Activated CD4-positive, alpha-beta T cell treated with anti-CD3 and anti-CD28 coated beads for 4 hours (primary cell): ENCODE measurements at regions not wholly inside any gene's neighbourhood (a gene's known extent, or its start where the extent isn't known, plus 50 kb on each side); places are given as distances from the start of the nearest gene placed in this dataset.

ENCODE experiments used
- DNase-seq, 2 donors: peaks; one replicate each; pipeline ENCODE4 v3.0.0-alpha.2; 2020

DNA sequence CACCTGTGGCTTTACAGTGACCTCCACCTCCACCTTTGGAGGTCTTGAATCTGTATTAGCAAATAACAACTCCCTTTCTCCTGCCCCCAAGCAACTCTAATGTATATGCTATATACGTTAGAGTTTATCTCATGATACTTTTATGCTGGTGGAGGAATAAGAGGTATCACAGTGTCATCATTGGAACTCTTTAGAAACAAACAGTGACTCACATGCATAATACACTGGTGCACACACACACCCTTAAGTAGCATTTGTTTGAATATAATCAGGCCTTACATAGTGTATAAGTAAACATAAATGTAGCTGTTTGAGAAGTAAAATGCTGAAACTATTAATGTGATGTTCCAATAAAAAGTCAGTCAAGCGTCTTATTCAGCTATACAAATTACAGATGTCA is 280.2 kb upstream of the C2CD4B start:
- no peak for DNase-seq

GRCh38 chr15:62446984-62447383 is 281.9 kb upstream of the C2CD4B start:
- DNase-seq, result no peak

GRCh38 chr15:62447742-62448141 is 282.7 kb upstream of the C2CD4B start:
- no peak for DNase-seq

GRCh38 chr15:62449638-62450037 is 284.6 kb upstream of the C2CD4B start:
- DNase-seq, result no peak

GRCh38 chr15:62450061-62450460 is 285.0 kb upstream of the C2CD4B start:
- no peak for DNase-seq

DNA sequence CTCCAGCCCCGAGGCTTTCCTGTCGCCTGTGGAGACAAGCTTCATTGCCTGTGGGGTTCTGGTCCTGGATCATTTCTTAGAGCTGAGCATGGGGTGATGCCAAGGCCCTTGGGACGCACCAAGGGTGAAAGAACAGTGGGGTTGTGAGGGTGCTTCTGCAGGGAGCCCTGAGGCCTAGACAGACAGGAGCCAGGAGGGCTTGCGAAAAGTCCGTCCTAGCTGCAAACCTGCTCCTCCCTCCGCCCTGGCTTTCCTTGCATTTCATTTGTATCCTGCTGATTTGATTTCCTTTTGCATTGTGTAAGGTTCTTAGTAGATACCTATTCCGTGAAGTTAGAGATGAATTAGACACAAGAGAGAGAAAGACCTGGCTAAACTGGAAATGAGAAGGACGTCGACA is 286.9 kb upstream of the C2CD4B start:
- DNase-seq, result no peak

GRCh38 chr15:62452667-62453066 is 287.6 kb upstream of the C2CD4B start:
- no peak for DNase-seq

DNA sequence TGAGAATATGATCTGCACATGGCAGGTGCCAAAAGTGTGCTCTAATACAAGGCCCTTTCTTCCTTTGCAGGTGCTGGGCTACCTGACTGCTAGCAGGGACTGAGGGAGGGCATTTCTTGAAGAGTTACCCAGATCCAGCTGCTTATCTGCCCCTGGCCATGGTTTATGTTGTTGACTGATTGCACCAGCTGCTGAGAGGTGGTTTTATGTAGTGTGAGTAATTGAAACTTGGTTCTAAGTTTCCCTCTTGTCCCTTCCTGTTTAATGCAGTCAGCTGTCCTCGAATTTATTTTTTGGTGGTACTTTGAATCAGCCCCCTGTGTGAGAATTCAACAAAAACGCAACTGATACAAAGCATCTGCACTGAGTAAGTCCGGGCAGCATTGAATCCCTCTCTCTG is 288.3 kb upstream of the C2CD4B start:
- DNase-seq, result no peak

GRCh38 chr15:62453981-62454380 is 288.9 kb upstream of the C2CD4B start:
- DNase-seq, result no peak

GRCh38 chr15:62454567-62455172 is 289.6 kb upstream of the C2CD4B start:
- DNase-seq, result no peak

GRCh38 chr15:62455441-62455921 is 290.4 kb upstream of the C2CD4B start:
- no peak for DNase-seq

- DNase-seq, result no peak
Observed at GRCh38 chr15:62456011-62456920, 291.2 kb upstream of the C2CD4B start.

- DNase-seq, result no peak
Observed at GRCh38 chr15:62457100-62457499, 292.0 kb upstream of the C2CD4B start.

- no peak for DNase-seq
Observed at GRCh38 chr15:62459875-62460274, 294.8 kb upstream of the C2CD4B start.

GRCh38 chr15:62462268-62462667 is 297.2 kb upstream of the C2CD4B start:
- DNase-seq, result no peak

- DNase-seq, result no peak
Observed at GRCh38 chr15:62462721-62463120, 297.6 kb upstream of the C2CD4B start.

DNA sequence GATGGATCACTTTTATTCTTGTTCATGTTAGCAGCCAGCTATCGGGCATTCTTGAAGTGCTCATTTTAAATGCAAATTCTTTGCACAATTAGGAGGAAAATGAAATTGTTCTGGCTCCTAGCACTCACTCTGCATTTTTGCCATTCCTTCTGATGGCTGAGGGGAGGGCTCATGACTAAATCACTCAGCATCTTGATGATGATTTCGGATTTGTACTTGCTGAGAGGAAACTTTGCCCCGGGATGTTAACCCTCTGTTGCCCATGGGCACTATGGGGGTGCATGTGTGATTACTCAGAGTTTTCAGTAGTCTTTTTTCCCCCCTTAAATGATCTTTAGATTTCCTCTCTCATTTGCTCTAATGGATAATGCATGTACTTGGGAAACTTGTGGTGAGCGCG is 299.6 kb upstream of the C2CD4B start:
- no peak for DNase-seq

- no peak for DNase-seq
Observed at GRCh38 chr15:62465173-62465572, 300.1 kb upstream of the C2CD4B start.

- DNase-seq, result no peak
Observed at GRCh38 chr15:62469478-62469873, 304.4 kb upstream of the C2CD4B start.

DNA sequence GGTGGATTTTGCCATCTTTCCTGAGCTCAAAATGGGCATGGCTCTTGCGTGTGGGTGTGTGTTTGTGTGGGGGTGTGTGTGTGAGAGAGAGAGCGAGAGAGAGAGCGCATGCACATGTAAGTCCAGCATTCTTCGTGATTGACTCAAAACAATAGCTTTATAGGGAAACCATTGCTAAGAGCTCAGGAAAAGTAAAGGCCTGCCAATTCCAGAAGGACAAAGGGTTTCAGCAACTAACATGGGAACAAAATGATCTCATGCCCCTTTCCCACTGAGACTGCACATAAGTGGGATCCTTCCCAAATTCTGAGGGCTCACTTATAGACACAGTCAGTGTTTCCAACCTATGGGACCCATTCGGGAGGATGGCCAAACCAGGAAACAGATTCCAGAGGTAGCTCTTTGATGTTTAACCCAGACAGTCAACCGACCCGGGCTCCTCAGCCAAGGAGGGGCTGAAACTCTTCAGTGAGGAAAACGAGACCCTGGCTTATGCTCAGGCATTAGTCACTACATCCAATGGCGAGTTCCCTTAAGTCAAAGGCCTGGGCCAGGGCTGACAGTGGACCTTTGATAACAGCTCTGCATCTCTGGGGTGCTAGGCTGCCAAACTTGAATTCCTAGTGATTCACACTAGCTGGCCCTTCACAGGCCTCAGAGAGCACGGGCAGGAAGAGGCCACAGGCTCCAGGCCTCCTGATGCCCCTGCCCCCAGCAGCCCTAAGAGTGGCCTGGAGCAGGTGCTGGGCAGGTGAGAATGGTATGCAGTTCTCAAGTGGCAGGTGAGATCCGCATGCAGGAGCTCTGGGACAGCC is 305.0 kb upstream of the C2CD4B start:
- no peak for DNase-seq

GRCh38 chr15:62472616-62473299 is 307.7 kb upstream of the C2CD4B start:
- no peak for DNase-seq

GRCh38 chr15:62474021-62474770 is 309.1 kb upstream of the C2CD4B start:
- no peak for DNase-seq
